Adipocyte (in vitro differentiated cells): ENCODE measurements at regions not wholly inside any gene's neighbourhood (a gene's known extent, or its start where the extent isn't known, plus 50 kb on each side); places are given as distances from the start of the nearest gene placed in this dataset.

ENCODE experiments used
- DNase-seq: peaks from one replicate; pipeline ENCODE4 v3.0.0-alpha.2; 2015; ENCODE audit warnings: low read depth
- H3K27me3 ChIP-seq: replicated peaks from 2 replicates; pipeline ENCODE4 v1.7.0; 2013; ENCODE audit warnings: mild to moderate bottlenecking, low read length, moderate library complexity; ENCODE audit not compliant: control insufficient read depth, insufficient read depth
- H3K36me3 ChIP-seq: 2 replicates; pipeline ENCODE4 v1.7.0; 2013; ENCODE audit warnings: low read length, mild to moderate bottlenecking, moderate library complexity; ENCODE audit not compliant: control insufficient read depth, insufficient read depth, severe bottlenecking
- H3K4me1 ChIP-seq: 2 replicates; pipeline ENCODE4 v1.7.0; 2013; ENCODE audit warnings: mild to moderate bottlenecking, low read length, moderate library complexity; ENCODE audit not compliant: control insufficient read depth, insufficient read depth
- H3K4me3 ChIP-seq: 2 replicates; pipeline ENCODE4 v1.7.0; 2013; ENCODE audit warnings: mild to moderate bottlenecking, low read length, moderate library complexity
- H3K9ac ChIP-seq: 2 replicates; pipeline ENCODE4 v1.7.0; 2013; ENCODE audit warnings: mild to moderate bottlenecking, low read length, moderate library complexity
- H3K9me3 ChIP-seq: 2 replicates; pipeline ENCODE4 v1.7.0; 2013; ENCODE audit warnings: mild to moderate bottlenecking, low read length, moderate library complexity; ENCODE audit not compliant: control insufficient read depth

DNA sequence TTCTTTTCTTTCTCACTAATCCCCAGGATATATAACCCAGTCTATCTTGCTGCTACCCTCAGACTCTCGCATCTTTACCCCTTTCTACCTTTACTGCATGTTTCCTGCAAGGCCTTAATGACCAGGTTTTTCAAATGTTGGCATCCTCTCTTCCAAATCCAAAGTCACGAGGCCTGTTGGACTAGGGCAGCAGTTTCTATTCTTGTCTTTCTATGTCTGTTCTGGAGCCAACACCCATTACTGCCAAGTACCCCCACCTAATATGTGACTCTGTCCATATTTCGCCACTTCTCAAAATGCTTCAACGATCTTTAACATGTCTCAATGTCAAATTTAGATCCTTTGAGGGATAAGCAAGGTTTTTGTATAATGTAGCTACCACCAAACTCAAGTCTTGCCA lies 443.4 kb downstream of the BMP2 start:
- Histone ChIP-seq H3K9me3 (peaks cover 5% of the 10 kb centered on the region), H3K36me3 (no peaks in the 10 kb centered on the region), H3K4me3 (no peak overlapping the region), H3K9ac (no peak overlapping the region), H3K27me3 (no peaks in the 10 kb centered on the region), H3K4me1 (no peaks in the 10 kb centered on the region)
- DNase-seq = no peak

- H3K36me3 ChIP-seq = no peaks in the 10 kb centered on the region
- H3K9ac ChIP-seq = no peak overlapping the region
- H3K4me1 ChIP-seq = no peaks in the 10 kb centered on the region
- no peak overlapping the region for H3K4me3 ChIP-seq
- H3K9me3 ChIP-seq = no peaks in the 10 kb centered on the region
- no peak for DNase-seq
- no peaks in the 10 kb centered on the region for H3K27me3 ChIP-seq
These were observed 446.7 kb downstream of the BMP2 start for GRCh38 chr20:7214081-7214740.

DNA sequence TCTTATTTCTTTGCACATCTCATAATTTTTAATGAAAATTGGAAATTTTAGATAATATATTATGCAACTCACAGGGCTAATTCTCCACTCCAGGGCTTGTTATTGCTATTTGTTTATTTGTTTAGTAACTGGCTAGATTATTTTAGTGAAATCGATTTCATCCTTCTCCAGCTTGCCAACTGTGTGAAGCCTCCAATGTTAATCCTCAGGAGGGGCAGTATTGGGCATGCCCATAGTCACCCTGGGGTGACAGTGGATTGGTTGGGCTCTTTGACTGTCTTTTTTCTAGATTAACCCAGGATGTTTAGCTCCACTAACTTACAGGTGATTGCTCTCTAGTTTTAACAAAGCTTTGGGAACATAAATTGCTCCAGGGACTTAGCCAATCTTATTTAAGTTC lies 450.1 kb downstream of the BMP2 start:
- DNase-seq = no peak
- Histone ChIP-seq H3K4me3 (no peak overlapping the region), H3K9me3 (no peaks in the 10 kb centered on the region), H3K4me1 (no peaks in the 10 kb centered on the region), H3K27me3 (no peaks in the 10 kb centered on the region), H3K9ac (no peak overlapping the region), H3K36me3 (no peaks in the 10 kb centered on the region)

- Histone ChIP-seq H3K4me1 (no peaks in the 10 kb centered on the region), H3K27me3 (no peaks in the 10 kb centered on the region), H3K9me3 (peaks cover 4% of the 10 kb centered on the region), H3K4me3 (no peak overlapping the region), H3K9ac (no peak overlapping the region), H3K36me3 (no peaks in the 10 kb centered on the region)
- no peak for DNase-seq
These were observed 453.3 kb downstream of the BMP2 start for GRCh38 chr20:7220755-7221154.

DNA sequence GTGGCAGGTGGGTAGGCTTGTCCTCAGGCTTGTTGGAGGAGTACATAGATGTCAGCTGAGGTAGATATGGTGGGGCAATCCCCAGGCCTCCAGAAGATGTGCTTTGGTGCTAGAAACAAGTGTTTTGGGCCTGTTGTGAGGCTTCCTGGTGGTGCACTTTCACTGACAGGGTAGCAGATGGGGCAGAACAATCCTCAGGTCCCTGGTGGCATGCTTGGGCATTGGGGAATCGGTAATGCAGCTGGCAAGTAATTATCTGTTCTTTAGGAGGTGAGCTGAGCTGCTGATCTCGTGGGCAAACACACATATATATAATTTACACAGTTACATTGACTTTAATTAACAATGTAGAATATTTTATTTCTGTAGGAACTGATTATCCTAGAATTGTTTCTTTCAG lies 458.7 kb downstream of the BMP2 start:
- Histone ChIP-seq H3K36me3 (no peaks in the 10 kb centered on the region), H3K9me3 (peaks cover 4% of the 10 kb centered on the region), H3K27me3 (no peaks in the 10 kb centered on the region), H3K4me1 (no peaks in the 10 kb centered on the region), H3K4me3 (no peak overlapping the region), H3K9ac (no peak overlapping the region)
- no peak for DNase-seq

DNA sequence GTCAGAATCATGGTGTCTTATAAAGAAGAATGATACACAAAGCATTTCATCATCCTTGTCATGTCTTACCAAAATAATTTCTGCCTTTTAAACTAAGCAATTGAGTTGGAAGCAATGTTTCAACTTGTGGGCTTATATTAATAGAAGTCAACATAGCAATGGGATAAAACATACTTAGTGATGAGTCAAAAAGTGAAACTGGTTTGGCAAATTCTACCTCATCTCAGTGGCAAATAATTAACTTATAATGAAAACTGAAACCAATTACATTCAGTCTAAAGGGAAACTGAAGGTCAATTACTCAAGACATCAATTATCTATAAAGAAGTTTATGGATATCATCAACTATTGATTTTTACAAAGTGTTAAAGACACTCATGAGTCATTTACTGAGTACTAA lies 463.8 kb downstream of the BMP2 start:
- Histone ChIP-seq H3K4me1 (no peaks in the 10 kb centered on the region), H3K4me3 (no peak overlapping the region), H3K27me3 (no peaks in the 10 kb centered on the region), H3K9ac (no peak overlapping the region), H3K36me3 (no peaks in the 10 kb centered on the region), H3K9me3 (peaks cover 15% of the 10 kb centered on the region)
- no peak for DNase-seq

DNA sequence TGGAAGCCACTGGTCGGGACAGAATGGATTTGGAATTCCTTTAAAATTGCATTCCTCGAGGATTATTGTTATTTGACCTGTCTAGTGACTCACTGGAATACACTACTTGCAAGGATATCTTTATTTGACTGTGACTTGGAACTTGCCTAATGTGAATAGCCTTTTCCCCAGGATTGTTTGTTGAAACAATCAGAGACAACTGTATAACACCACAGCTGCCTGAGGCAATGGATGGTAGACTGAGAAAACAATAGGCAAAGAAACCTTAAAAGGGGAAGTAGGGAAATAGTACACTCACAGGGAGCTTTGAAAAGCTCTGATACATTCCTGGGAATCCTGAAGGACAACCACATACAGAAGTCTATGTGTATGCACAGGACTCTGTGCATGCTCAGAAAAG lies 465.3 kb downstream of the BMP2 start:
- H3K4me1 ChIP-seq = peaks cover 2% of the 10 kb centered on the region
- DNase-seq = no peak
- no peak overlapping the region for H3K4me3 ChIP-seq
- H3K9ac ChIP-seq = no peak overlapping the region
- H3K36me3 ChIP-seq = no peaks in the 10 kb centered on the region
- H3K9me3 ChIP-seq = peaks cover 15% of the 10 kb centered on the region
- no peaks in the 10 kb centered on the region for H3K27me3 ChIP-seq

DNA sequence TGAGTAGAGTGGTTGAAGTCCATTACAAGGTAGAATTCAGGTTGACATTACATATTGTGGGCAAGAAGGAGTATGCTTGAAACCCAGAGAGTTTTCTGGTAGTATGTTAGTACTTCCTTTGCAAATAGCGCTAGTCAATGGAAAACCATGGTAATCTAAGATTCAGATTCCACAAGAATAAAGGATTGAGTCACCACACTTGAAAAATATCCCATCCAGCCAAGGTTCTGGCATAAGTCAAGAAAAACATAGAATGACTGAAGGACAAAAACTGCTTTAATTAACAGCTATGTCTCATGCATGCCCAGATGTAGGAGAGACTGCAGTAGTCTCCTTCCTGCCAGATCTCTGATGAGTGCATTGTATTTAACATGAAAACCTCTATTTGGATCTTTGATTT lies 469.8 kb downstream of the BMP2 start:
- no peak for DNase-seq
- H3K4me3 ChIP-seq = no peak overlapping the region
- H3K9ac ChIP-seq = no peak overlapping the region
- H3K9me3 ChIP-seq = peaks cover 11% of the 10 kb centered on the region
- no peaks in the 10 kb centered on the region for H3K36me3 ChIP-seq
- no peaks in the 10 kb centered on the region for H3K27me3 ChIP-seq
- peaks cover 2% of the 10 kb centered on the region for H3K4me1 ChIP-seq

- H3K4me3 ChIP-seq = no peak overlapping the region
- no peak for DNase-seq
- H3K9ac ChIP-seq = no peak overlapping the region
- no peaks in the 10 kb centered on the region for H3K27me3 ChIP-seq
- H3K36me3 ChIP-seq = no peaks in the 10 kb centered on the region
- peaks cover 2% of the 10 kb centered on the region for H3K4me1 ChIP-seq
- no peaks in the 10 kb centered on the region for H3K9me3 ChIP-seq
These were observed 473.0 kb downstream of the BMP2 start for GRCh38 chr20:7240490-7240889.

DNA sequence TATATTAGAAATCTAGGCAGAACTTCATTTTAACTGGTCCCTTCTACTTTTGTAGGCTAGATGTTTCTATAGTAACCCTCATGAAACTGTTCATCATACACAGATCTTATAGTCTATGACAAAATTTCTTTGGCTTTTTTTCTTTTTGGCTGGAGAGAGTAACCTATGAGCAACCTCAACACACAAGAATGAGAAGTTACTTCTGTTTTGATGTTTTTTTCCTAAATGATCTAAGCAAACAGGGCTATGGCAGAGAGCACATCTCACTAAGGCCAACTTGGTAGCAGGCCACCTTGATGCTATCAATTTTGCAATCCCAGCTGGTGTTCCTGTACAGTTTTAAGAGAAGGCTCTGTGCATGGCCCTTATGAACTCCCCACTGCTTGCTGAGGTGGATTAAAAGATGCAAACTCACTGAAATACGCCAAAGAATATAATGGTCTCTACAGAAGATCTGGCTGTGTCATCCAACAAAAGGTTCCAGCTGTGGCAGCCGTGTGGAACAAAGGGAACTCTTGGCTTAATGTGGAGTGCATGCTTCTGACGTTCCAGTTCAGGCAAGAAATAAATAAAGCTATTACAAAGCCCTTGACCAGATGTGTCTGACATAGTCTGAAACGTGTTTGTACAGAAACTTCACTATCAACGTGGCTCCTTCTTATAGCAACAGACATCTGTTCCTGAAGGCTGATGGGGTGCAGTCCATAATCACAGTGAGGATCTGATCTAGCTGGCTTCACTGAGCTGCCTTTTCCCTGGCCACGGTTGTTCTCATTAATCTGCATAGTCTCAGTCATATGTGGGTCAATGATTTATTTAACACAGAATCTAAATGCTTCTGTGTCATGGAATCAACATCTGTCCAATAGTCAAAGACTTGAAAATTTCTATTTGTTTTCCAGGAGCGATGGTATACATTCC lies 481.1 kb downstream of the BMP2 start:
- Histone ChIP-seq H3K27me3 (no peaks in the 10 kb centered on the region), H3K36me3 (no peaks in the 10 kb centered on the region), H3K4me1 (no peaks in the 10 kb centered on the region), H3K9me3 (no peaks in the 10 kb centered on the region), H3K9ac (no peak overlapping the region), H3K4me3 (no peak overlapping the region)
- no peak for DNase-seq

GRCh38 chr20:7250337-7250736 lies 482.9 kb downstream of the BMP2 start:
- Histone ChIP-seq H3K27me3 (no peaks in the 10 kb centered on the region), H3K4me3 (no peak overlapping the region), H3K4me1 (no peaks in the 10 kb centered on the region), H3K36me3 (no peaks in the 10 kb centered on the region), H3K9me3 (no peaks in the 10 kb centered on the region), H3K9ac (no peak overlapping the region)
- no peak for DNase-seq
